ENCODE measurements at regions not wholly inside any gene's neighbourhood (a gene's known extent, or its start where the extent isn't known, plus 50 kb on each side); places are given as distances from the start of the nearest gene placed in this dataset.

GRCh38 chr15:97037080-97037479, 706.6 kb downstream of the NR2F2 start:
- no peak for TF ChIP-seq CTCF (tag by site-specific recombination; IDR thresholded peaks at IDR 0.05)
- TF ChIP-seq ZEB2 (tag by site-specific recombination; IDR thresholded peaks at IDR 0.05) = no peak
- no peak for TF ChIP-seq ZNF10 (tag by site-specific recombination; IDR thresholded peaks at IDR 0.05)
- TF ChIP-seq ZBTB7A (tag by site-specific recombination; IDR thresholded peaks at IDR 0.05; ENCODE audit: low read depth) = no peak
- no peak for TF ChIP-seq ZNF585B (tag by site-specific recombination; IDR thresholded peaks at IDR 0.05)
- TF ChIP-seq GLIS2 (tag by site-specific recombination; IDR thresholded peaks at IDR 0.05) = no peak
- TF ChIP-seq BCL11A (tag by site-specific recombination; IDR thresholded peaks at IDR 0.05; ENCODE audit: low read depth) = no peak
- no peak for TF ChIP-seq ZNF280D (tag by site-specific recombination; IDR thresholded peaks at IDR 0.05)
- no peak for TF ChIP-seq BCL6B (tag by site-specific recombination; IDR thresholded peaks at IDR 0.05)
- no peak for TF ChIP-seq EGR2 (tag by site-specific recombination; IDR thresholded peaks at IDR 0.05; ENCODE audit: low read depth)
- TF ChIP-seq MYNN (tag by site-specific recombination; IDR thresholded peaks at IDR 0.05; ENCODE audit: borderline replicate concordance) = no peak
- no peak for TF ChIP-seq ZNF558 (tag by site-specific recombination; IDR thresholded peaks at IDR 0.05)
- no peak for TF ChIP-seq ZNF324 (tag by site-specific recombination; IDR thresholded peaks at IDR 0.05)
- TF ChIP-seq ZNF530 (tag by site-specific recombination; IDR thresholded peaks at IDR 0.05; ENCODE audit: low read depth) = no peak

All from HEK293 (cell line).